ENCODE measurements at regions not wholly inside any gene's neighbourhood (a gene's known extent, or its start where the extent isn't known, plus 50 kb on each side); places are given as distances from the start of the nearest gene placed in this dataset.

GRCh38 chr13:103634066-103634465, 567.8 kb upstream of the SLC10A2 start:
- no peak for TF ChIP-seq EZH2phosphoT487 (IDR thresholded peaks at IDR 0.05; ENCODE audit: unreplicated experiment)
- TF ChIP-seq CTCF (conservative IDR thresholded peaks at IDR 0.05; ENCODE audit: low read depth in 2 of 2), result no peak
- TF ChIP-seq POLR2AphosphoS5 (IDR thresholded peaks at IDR 0.05; ENCODE audit: low read depth), result no peak
- TF ChIP-seq EZH2 (IDR thresholded peaks at IDR 0.05; ENCODE audit: low read depth, unreplicated experiment), result no peak
- TF ChIP-seq CREB1 (CRISPR knock-in tag; IDR thresholded peaks at IDR 0.05; ENCODE audit: low read depth), result no peak
- TF ChIP-seq ETS1 (IDR thresholded peaks at IDR 0.05), result no peak
- no peak for TF ChIP-seq REST (IDR thresholded peaks at IDR 0.05; ENCODE audit: unreplicated experiment)
- TF ChIP-seq JUNB (IDR thresholded peaks at IDR 0.05; ENCODE audit: unreplicated experiment), result no peak
- TF ChIP-seq STAT1 (IDR thresholded peaks at IDR 0.05; ENCODE audit: unreplicated experiment), result no peak
- TF ChIP-seq NANOG (IDR thresholded peaks at IDR 0.05; ENCODE audit: borderline replicate concordance), result no peak
- TF ChIP-seq ZNF331 (CRISPR knock-in tag; IDR thresholded peaks at IDR 0.05; ENCODE audit: low read depth), result no peak
- TF ChIP-seq ZNF114 (CRISPR knock-in tag; IDR thresholded peaks at IDR 0.05), result no peak

Data from GM23338 (cell line).